SU-DHL-6 (cell line): ENCODE measurements at regions not wholly inside any gene's neighbourhood (a gene's known extent, or its start where the extent isn't known, plus 50 kb on each side); places are given as distances from the start of the nearest gene placed in this dataset.

Experiments used
- H2AFZ ChIP-seq: fragments of 200-600 bp; sonication (generic); 2 replicates; pipeline ENCODE4 v1.6.1; 2014; ENCODE audit warnings: low read depth, mild to moderate bottlenecking, moderate library complexity, mixed read lengths, antibody characterized with exemption, low read length; ENCODE audit not compliant: severe bottlenecking
- H3F3A ChIP-seq: fragments of 200-600 bp; shearing (Covaris generic); 2 replicates; pipeline ENCODE4 v1.6.0; 2016; ENCODE audit warnings: antibody characterized with exemption, mild to moderate bottlenecking; ENCODE audit not compliant: insufficient read depth
- H3K27ac ChIP-seq: fragments of 200-600 bp; sonication (generic); 2 replicates; pipeline ENCODE4 v1.5.1; 2016; ENCODE audit warnings: low read depth, mild to moderate bottlenecking, low read length, moderate library complexity, mixed read lengths
- H3K27me3 ChIP-seq: fragments of 200-600 bp; sonication (generic), shearing (Covaris generic); 2 replicates; pipeline ENCODE4 v1.6.0; 2014; ENCODE audit warnings: mild to moderate bottlenecking, low read length
- H3K36me3 ChIP-seq: fragments of 200-600 bp; sonication (generic); 2 replicates; pipeline ENCODE4 v1.6.1; 2014; ENCODE audit warnings: mild to moderate bottlenecking, low read length, mixed read lengths
- H3K4me2 ChIP-seq: fragments of 300-600, 200-600 bp; shearing (Covaris generic), sonication (generic); 2 replicates; pipeline ENCODE4 v1.6.0; 2014; ENCODE audit warnings: low read length, low read depth, mild to moderate bottlenecking; ENCODE audit not compliant: poor library complexity, severe bottlenecking
- H3K4me3 ChIP-seq: fragments of 200-600 bp; sonication (generic); 2 replicates; pipeline ENCODE4 v1.5.1; 2014; ENCODE audit warnings: antibody characterized with exemption, low read length, mild to moderate bottlenecking, mixed read lengths; ENCODE audit not compliant: insufficient read depth, poor library complexity, severe bottlenecking
- H3K79me2 ChIP-seq: fragments of 200-600 bp; sonication (generic); 2 replicates; pipeline ENCODE4 v1.6.1; 2014; ENCODE audit warnings: mild to moderate bottlenecking, low read length, moderate library complexity; ENCODE audit not compliant: insufficient read depth
- H3K9ac ChIP-seq: fragments of 200-600 bp; sonication (generic); 2 replicates; pipeline ENCODE4 v1.7.0; 2014; ENCODE audit warnings: mild to moderate bottlenecking, low read length
- H3K9me2 ChIP-seq: fragments of 200-600 bp; sonication (generic); replicated peaks from 2 replicates; pipeline ENCODE4 v1.6.1; 2014; ENCODE audit warnings: low read length; ENCODE audit not compliant: insufficient read depth
- H3K9me3 ChIP-seq: fragments of 200-600 bp; sonication (generic); 2 replicates; pipeline ENCODE4 v1.6.1; 2014; ENCODE audit warnings: low read length, mixed read lengths; ENCODE audit not compliant: insufficient read depth
- H4K20me1 ChIP-seq: fragments of 200-600 bp; sonication (generic); 2 replicates; pipeline ENCODE4 v1.6.1; 2014; ENCODE audit warnings: low read depth, mild to moderate bottlenecking, antibody characterized with exemption, low read length, moderate library complexity, mixed read lengths
- CTCF ChIP-seq: fragments of 200-600 bp; sonication (generic); IDR thresholded peaks from one replicate; pipeline ENCODE4 v1.5.1; 2017; ENCODE audit warnings: antibody characterized with exemption, mild to moderate bottlenecking, low read length, moderate library complexity; ENCODE audit not compliant: insufficient read depth, poor library complexity, severe bottlenecking
- EZH2phosphoT487 ChIP-seq: fragments of 200-600 bp; sonication (generic), shearing (Covaris generic); conservative IDR thresholded peaks from 2 replicates; pipeline ENCODE4 v1.6.1; 2018; ENCODE audit warnings: mild to moderate bottlenecking, antibody characterized with exemption, low read length, moderate library complexity, mixed read lengths

DNA sequence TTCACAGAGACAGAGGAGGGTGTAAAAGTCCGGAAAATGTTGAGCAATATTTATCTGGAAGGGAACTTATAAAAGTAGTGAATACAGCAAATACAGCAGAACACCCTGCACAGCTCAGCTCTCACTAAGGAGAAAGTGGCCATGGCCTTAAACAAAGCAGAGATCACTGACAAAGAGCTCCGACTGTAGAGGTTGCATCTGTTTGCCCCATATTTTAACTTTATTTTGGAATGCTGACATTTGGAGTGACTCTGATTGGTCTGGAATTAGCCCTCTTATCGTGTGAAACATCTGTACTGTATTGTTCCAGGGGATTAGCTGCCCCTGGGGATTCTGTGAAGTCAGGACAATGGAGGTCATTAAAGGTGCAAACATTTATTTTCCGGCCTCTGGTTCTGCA, 1275.7 kb upstream of the FLRT2 start:
- Histone ChIP-seq H3K9ac (no peak overlapping the region), H3K27ac (no peak overlapping the region)

DNA sequence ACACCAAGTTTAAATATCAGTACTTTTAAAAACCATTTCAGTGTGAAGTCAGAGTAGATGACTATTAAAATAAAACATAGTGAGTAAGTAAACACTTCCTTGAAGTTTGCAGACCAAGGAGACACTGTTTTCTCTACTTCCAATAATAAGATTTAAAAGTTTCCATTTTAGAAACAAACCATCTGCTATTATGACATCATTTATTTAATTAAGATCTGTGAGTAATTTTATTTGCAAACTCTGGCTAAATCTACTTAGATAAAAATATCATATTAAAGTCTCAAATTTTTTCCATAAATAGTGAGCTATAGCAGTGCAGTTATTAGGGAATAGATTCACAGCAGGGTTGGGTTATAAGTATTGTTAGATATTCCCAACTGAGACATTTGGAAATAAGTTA, 1267.0 kb upstream of the FLRT2 start:
- Histone ChIP-seq H3K9ac (no peak overlapping the region), H4K20me1 (no peaks in the 10 kb centered on the region), H3K79me2 (no peaks in the 10 kb centered on the region), H3F3A (no peaks in the 10 kb centered on the region), H3K36me3 (no peaks in the 10 kb centered on the region), H2AFZ (no peak overlapping the region), H3K4me3 (no peak overlapping the region), H3K27ac (no peak overlapping the region), H3K4me2 (no peak overlapping the region), H3K9me3 (no peaks in the 10 kb centered on the region), H3K27me3 (no peaks in the 10 kb centered on the region), H3K9me2 (no peaks in the 10 kb centered on the region)
- no peak for TF ChIP-seq CTCF

More for the DNA sequence above, 1275.7 kb upstream of the FLRT2 start:
- Histone ChIP-seq H4K20me1 (no peaks in the 10 kb centered on the region), H3K36me3 (no peaks in the 10 kb centered on the region), H3K9me3 (no peaks in the 10 kb centered on the region), H3K79me2 (no peaks in the 10 kb centered on the region), H3F3A (no peaks in the 10 kb centered on the region), H3K27me3 (no peaks in the 10 kb centered on the region), H2AFZ (no peak overlapping the region), H3K9me2 (no peaks in the 10 kb centered on the region), H3K4me2 (no peak overlapping the region), H3K4me3 (no peak overlapping the region)
- TF ChIP-seq CTCF (no peak), EZH2phosphoT487 (no peak)

- Histone ChIP-seq H3K36me3 (no peaks in the 10 kb centered on the region), H3K27ac (no peak overlapping the region), H3F3A (no peaks in the 10 kb centered on the region), H3K4me2 (no peak overlapping the region), H3K9me2 (no peaks in the 10 kb centered on the region), H3K27me3 (no peaks in the 10 kb centered on the region), H3K9me3 (no peaks in the 10 kb centered on the region), H2AFZ (no peak overlapping the region), H3K9ac (no peak overlapping the region), H4K20me1 (no peaks in the 10 kb centered on the region), H3K4me3 (no peak overlapping the region), H3K79me2 (no peaks in the 10 kb centered on the region)
- no peak for TF ChIP-seq CTCF
- no peak for TF ChIP-seq EZH2phosphoT487
Measured at GRCh38 chr14:84272290-84272721, 1257.6 kb upstream of the FLRT2 start.

DNA sequence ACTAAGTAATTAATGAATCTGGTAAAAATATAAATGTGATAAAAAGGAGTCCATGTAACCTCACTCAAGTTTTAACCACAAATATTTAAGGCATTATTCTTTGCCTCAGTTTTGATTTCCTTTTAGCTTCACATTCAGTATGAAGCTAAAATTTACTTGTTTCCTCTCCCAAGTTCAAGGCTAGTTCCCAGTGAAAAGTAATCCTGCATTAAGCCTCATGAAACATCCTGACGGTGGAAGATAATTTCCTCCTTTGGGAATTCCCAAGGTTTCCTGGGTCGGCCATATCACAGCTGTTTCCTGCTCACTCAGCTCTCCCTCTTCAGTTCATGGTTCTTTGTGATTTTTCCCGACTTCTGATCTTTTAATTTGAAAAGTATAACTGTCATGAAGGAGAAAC, 1256.8 kb upstream of the FLRT2 start:
- H4K20me1 ChIP-seq, result no peaks in the 10 kb centered on the region
- no peak overlapping the region for H3K4me2 ChIP-seq
- no peaks in the 10 kb centered on the region for H3K9me3 ChIP-seq
- no peak overlapping the region for H3K27ac ChIP-seq
- no peak overlapping the region for H2AFZ ChIP-seq
- no peaks in the 10 kb centered on the region for H3K9me2 ChIP-seq
- no peaks in the 10 kb centered on the region for H3K27me3 ChIP-seq
- H3K4me3 ChIP-seq, result no peak overlapping the region
- no peaks in the 10 kb centered on the region for H3K79me2 ChIP-seq
- H3K36me3 ChIP-seq, result no peaks in the 10 kb centered on the region
- TF ChIP-seq CTCF (no peak), EZH2phosphoT487 (no peak)
- H3F3A ChIP-seq, result no peaks in the 10 kb centered on the region
- H3K9ac ChIP-seq, result no peak overlapping the region
